AG04450 (cell line): ENCODE measurements at regions not wholly inside any gene's neighbourhood (a gene's known extent, or its start where the extent isn't known, plus 50 kb on each side); places are given as distances from the start of the nearest gene placed in this dataset.

Source experiments
- CTCF ChIA-PET: fragments of 300-600, 350-600 bp; formaldehyde crosslinking; extraction: SDS; loops from one replicate; lab custom pipeline; 2022; ENCODE audit warnings: antibody characterized with exemption, inconsistent platforms; lab: Charles Lee
- POLR2A ChIA-PET: fragments of 350-600 bp; formaldehyde crosslinking; extraction: SDS; loops from one replicate; lab custom pipeline; 2021; ENCODE audit warnings: antibody characterized with exemption, inconsistent platforms; lab: Yijun Ruan, JAX
- DNase-seq: peaks from one replicate; pipeline ENCODE4 v3.0.0-alpha.2; 2011; ENCODE audit warnings: low read depth, low spot score
- H3K27ac ChIP-seq: one replicate; pipeline ENCODE4 v1.5.1; 2012; ENCODE audit warnings: low read depth, low read length, control low read depth
- H3K27me3 ChIP-seq: one replicate; pipeline ENCODE4 v1.6.0; 2012; ENCODE audit warnings: low read length; ENCODE audit not compliant: control insufficient read depth, insufficient read depth
- H3K4me3 ChIP-seq: 2 replicates; pipeline ENCODE4 v1.5.1; 2011; ENCODE audit warnings: mild to moderate bottlenecking, low read depth, low read length, control low read depth
- H3K9me3 ChIP-seq: 2 replicates; pipeline ENCODE4 v1.5.1; 2012; ENCODE audit warnings: low read length; ENCODE audit not compliant: control insufficient read depth, insufficient read depth
- TF ChIP-seq, protein P1 (sequence below): IDR thresholded peaks from 2 replicates; pipeline ENCODE4 v1.5.1; 2011; ENCODE audit warnings: low read depth, low read length, control low read depth, inconsistent platforms

DNA sequence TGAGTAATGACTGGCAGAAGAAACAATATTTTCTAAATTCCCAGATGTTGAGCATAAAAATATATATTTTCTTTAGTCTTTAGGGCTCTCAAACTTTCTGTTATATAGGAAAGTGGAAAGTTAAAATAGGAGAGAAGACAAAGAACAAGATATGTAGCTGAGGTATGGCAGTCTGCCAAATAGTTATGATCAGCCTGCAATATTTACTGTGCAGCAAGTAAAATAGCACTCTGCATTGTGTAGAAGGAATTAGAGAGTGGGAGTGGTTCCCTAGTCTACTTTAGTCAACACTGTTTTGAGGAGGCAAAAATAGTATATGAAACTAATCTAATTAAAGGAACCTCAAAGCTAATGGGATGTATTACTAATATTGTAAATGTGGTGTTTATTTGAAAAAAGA is 978.1 kb upstream of the ALCAM start:
- no peaks in the 10 kb centered on the region for H3K27me3 ChIP-seq
- CTCF ChIA-PET: no interaction called here

DNA sequence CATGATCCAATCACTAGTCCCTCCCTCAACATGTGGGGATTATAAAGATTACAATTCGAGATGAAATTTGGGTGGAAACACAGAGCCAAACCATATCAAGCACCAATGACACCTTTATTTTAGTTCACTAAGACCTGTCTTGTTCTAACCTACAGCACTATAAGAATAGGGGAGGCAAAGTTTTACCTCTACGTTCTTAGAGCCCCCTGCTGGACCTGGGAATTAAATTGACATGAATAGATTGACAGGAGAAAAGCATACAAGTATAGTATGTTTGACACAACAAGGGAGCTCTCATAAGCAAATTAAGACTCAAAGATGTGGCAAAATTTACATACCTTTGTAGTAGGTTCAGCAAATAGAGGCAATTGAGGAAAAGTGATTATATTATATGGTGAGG is 974.4 kb upstream of the ALCAM start:
- Histone ChIP-seq H3K4me3 (no peak overlapping the region), H3K27ac (no peak overlapping the region), H3K9me3 (no peaks in the 10 kb centered on the region), H3K27me3 (no peaks in the 10 kb centered on the region)
- ChIA-PET POLR2A (no interaction called here), CTCF (no interaction called here)
- TF ChIP-seq, protein P1, sequence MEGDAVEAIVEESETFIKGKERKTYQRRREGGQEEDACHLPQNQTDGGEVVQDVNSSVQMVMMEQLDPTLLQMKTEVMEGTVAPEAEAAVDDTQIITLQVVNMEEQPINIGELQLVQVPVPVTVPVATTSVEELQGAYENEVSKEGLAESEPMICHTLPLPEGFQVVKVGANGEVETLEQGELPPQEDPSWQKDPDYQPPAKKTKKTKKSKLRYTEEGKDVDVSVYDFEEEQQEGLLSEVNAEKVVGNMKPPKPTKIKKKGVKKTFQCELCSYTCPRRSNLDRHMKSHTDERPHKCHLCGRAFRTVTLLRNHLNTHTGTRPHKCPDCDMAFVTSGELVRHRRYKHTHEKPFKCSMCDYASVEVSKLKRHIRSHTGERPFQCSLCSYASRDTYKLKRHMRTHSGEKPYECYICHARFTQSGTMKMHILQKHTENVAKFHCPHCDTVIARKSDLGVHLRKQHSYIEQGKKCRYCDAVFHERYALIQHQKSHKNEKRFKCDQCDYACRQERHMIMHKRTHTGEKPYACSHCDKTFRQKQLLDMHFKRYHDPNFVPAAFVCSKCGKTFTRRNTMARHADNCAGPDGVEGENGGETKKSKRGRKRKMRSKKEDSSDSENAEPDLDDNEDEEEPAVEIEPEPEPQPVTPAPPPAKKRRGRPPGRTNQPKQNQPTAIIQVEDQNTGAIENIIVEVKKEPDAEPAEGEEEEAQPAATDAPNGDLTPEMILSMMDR: no peak
- no peak for DNase-seq

More for the DNA sequence above, 978.1 kb upstream of the ALCAM start:
- no peak overlapping the region for H3K4me3 ChIP-seq
- POLR2A ChIA-PET: no interaction called here
- H3K9me3 ChIP-seq: no peaks in the 10 kb centered on the region
- TF ChIP-seq, protein P1: no peak
- no peak overlapping the region for H3K27ac ChIP-seq
- no peak for DNase-seq

DNA sequence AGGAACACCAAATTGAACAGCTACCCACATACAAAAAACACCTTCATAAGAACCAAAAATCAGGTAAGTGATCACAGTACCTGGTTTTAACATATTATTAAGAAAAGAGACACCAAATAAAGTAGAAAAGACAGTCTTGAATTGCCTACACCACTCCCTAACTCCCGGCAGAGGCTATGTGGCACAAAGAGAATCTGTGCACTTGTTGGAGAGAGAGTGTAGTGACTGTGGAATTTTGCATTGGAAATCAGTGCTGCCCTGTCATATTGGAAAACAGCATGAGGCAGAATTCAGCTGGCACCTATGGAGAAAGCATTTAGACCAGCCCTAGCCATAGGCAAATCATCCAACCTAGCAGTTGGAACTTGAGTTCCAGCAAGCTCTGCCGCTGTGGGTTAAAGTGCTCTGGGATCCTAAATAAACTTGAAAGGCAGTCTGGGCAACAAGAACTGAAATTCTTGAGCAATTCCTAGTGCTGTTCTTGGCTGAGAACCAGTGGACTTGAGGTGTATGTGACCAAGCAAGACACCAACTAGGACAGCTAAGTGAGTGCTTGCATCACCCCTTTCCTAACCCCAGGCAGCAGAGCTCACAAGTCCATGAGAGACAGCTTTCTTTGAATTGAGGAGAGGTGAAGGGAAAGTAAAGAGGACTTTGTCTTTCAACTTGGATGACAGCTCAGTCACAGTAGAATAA is 969.6 kb upstream of the ALCAM start:
- TF ChIP-seq, protein P1: no peak
- CTCF ChIA-PET: no interaction called here
- Histone ChIP-seq H3K4me3 (no peak overlapping the region), H3K27ac (no peak overlapping the region), H3K27me3 (no peaks in the 10 kb centered on the region), H3K9me3 (no peaks in the 10 kb centered on the region)
- POLR2A ChIA-PET: no interaction called here
- DNase-seq: no peak

DNA sequence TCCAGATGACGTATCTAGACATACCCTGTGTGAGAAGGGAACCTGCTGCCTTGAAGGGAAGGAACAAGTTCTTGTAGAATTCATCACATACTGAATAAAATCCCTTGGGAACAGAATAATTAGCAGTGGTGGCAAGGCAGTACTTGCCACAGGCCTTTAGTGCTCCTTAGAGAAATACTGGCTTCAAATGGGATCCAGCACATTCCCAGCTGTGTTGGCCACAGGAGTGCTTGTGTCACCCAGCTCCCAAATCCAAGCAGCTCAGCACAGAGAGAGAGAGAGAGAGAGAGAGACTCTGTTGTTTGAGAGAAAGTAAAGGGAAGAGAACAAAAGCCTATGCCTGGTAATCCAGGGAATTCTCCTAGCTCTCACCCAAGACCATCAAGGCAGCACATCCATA is 969.0 kb upstream of the ALCAM start:
- Histone ChIP-seq H3K4me3 (no peak overlapping the region), H3K9me3 (no peaks in the 10 kb centered on the region), H3K27ac (no peak overlapping the region), H3K27me3 (no peaks in the 10 kb centered on the region)
- POLR2A ChIA-PET: no interaction called here
- CTCF ChIA-PET: no interaction called here
- DNase-seq: no peak
- TF ChIP-seq, protein P1: no peak

DNA sequence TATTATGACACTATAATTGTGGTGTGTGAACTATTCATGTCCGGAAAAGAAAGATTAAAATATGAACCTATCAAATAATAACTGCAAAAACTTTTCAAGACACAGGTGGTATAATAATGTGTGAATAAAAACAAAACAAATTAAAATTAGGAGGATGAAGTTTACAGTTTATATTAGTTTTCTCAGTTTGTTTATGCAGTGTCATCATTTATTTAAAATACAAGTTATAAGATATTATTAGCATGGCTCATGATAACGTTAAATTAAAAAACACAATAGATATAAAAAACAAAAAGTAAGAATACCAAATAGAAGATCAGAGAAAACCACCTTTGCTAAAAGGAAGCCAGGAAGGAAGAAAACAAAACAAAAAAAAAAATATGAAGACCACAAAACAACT is 963.8 kb upstream of the ALCAM start:
- no peak for DNase-seq
- CTCF ChIA-PET: no interaction called here
- H3K9me3 ChIP-seq: no peaks in the 10 kb centered on the region
- H3K4me3 ChIP-seq: no peak overlapping the region
- POLR2A ChIA-PET: no interaction called here
- TF ChIP-seq, protein P1: no peak
- no peaks in the 10 kb centered on the region for H3K27me3 ChIP-seq
- no peak overlapping the region for H3K27ac ChIP-seq
